ENCODE measurements at regions not wholly inside any gene's neighbourhood (a gene's known extent, or its start where the extent isn't known, plus 50 kb on each side); places are given as distances from the start of the nearest gene placed in this dataset.

DNA sequence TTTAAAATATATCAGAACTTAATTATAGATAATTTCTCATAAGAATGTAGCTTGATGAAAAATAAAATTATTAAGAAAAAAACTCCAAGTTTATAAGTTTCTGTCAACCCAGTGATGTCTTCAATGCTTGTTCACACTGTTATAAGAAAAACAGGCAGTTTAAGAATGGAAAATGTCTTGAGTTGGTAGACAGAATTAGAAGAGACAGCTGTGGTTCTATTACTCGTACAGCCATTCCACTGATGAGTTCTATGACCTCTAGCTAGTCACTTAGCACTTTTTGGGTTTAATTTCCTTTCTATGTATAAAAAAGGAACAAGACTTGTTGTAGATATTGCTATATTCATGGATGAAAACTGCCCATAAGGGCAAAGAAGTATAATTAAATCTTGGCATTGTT, 1013.1 kb upstream of the ATXN8OS start:
- TF ChIP-seq, protein P1, sequence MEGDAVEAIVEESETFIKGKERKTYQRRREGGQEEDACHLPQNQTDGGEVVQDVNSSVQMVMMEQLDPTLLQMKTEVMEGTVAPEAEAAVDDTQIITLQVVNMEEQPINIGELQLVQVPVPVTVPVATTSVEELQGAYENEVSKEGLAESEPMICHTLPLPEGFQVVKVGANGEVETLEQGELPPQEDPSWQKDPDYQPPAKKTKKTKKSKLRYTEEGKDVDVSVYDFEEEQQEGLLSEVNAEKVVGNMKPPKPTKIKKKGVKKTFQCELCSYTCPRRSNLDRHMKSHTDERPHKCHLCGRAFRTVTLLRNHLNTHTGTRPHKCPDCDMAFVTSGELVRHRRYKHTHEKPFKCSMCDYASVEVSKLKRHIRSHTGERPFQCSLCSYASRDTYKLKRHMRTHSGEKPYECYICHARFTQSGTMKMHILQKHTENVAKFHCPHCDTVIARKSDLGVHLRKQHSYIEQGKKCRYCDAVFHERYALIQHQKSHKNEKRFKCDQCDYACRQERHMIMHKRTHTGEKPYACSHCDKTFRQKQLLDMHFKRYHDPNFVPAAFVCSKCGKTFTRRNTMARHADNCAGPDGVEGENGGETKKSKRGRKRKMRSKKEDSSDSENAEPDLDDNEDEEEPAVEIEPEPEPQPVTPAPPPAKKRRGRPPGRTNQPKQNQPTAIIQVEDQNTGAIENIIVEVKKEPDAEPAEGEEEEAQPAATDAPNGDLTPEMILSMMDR (IDR thresholded peaks at IDR 0.05; ENCODE audit: insufficient read depth, low read length): no peak
- TF ChIP-seq SPI1 (IDR thresholded peaks at IDR 0.05; ENCODE audit: borderline replicate concordance, low read depth): no peak
- TF ChIP-seq, protein P2, sequence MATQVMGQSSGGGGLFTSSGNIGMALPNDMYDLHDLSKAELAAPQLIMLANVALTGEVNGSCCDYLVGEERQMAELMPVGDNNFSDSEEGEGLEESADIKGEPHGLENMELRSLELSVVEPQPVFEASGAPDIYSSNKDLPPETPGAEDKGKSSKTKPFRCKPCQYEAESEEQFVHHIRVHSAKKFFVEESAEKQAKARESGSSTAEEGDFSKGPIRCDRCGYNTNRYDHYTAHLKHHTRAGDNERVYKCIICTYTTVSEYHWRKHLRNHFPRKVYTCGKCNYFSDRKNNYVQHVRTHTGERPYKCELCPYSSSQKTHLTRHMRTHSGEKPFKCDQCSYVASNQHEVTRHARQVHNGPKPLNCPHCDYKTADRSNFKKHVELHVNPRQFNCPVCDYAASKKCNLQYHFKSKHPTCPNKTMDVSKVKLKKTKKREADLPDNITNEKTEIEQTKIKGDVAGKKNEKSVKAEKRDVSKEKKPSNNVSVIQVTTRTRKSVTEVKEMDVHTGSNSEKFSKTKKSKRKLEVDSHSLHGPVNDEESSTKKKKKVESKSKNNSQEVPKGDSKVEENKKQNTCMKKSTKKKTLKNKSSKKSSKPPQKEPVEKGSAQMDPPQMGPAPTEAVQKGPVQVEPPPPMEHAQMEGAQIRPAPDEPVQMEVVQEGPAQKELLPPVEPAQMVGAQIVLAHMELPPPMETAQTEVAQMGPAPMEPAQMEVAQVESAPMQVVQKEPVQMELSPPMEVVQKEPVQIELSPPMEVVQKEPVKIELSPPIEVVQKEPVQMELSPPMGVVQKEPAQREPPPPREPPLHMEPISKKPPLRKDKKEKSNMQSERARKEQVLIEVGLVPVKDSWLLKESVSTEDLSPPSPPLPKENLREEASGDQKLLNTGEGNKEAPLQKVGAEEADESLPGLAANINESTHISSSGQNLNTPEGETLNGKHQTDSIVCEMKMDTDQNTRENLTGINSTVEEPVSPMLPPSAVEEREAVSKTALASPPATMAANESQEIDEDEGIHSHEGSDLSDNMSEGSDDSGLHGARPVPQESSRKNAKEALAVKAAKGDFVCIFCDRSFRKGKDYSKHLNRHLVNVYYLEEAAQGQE (IDR thresholded peaks at IDR 0.05; ENCODE audit: insufficient replicate concordance, low read depth): no peak

Measured in HL-60 (cell line).